DND-41 (cell line): ENCODE measurements at regions not wholly inside any gene's neighbourhood (a gene's known extent, or its start where the extent isn't known, plus 50 kb on each side); places are given as distances from the start of the nearest gene placed in this dataset.

ENCODE experiments used
- ATAC-seq: fragments of 200-7000 bp; cut with Tn5 transposase; 3 replicates; pipeline ENCODE4 v1.9.1; 2021; ENCODE audit warnings: low read depth; ENCODE audit not compliant: insufficient read depth
- DNase-seq: peaks from one replicate; pipeline ENCODE4 v3.0.0-alpha.2; 2020
- H2AFZ ChIP-seq: 2 replicates; pipeline ENCODE4 v1.6.0; 2012; ENCODE audit warnings: low read depth, low read length
- H3K27ac ChIP-seq: 2 replicates; pipeline ENCODE4 v1.5.1; 2012; ENCODE audit warnings: low read length, inconsistent platforms
- H3K27me3 ChIP-seq: fragments of 200-600 bp; sonication (generic); 2 replicates; pipeline ENCODE4 v1.6.0; 2012; ENCODE audit warnings: low read length, mild to moderate bottlenecking, inconsistent platforms; ENCODE audit not compliant: insufficient read depth, poor library complexity
- H3K36me3 ChIP-seq: 2 replicates; pipeline ENCODE4 v1.5.1; 2012; ENCODE audit warnings: low read length, inconsistent platforms; ENCODE audit not compliant: insufficient read depth
- H3K4me1 ChIP-seq: 2 replicates; pipeline ENCODE4 v1.5.1; 2012; ENCODE audit warnings: mild to moderate bottlenecking, low read length; ENCODE audit not compliant: insufficient read depth
- H3K4me2 ChIP-seq: 2 replicates; pipeline ENCODE4 v1.6.0; 2012; ENCODE audit warnings: mild to moderate bottlenecking, moderate library complexity, low read length, inconsistent platforms; ENCODE audit not compliant: insufficient read depth
- H3K4me3 ChIP-seq, 2 experiments: fragments of 200-600 bp in 1 of 2; shearing (Covaris generic) in 1 of 2; 2 replicates each; pipeline ENCODE4 v1.5.1; 2012 to 2016; ENCODE audit warnings: inconsistent platforms in 2 of 2, low read length in 2 of 2, mild to moderate bottlenecking in 2 of 2, low read depth in 1 of 2, moderate library complexity in 1 of 2
- H3K79me2 ChIP-seq: 2 replicates; pipeline ENCODE4 v1.6.0; 2012; ENCODE audit warnings: low read length, inconsistent platforms; ENCODE audit not compliant: insufficient read depth
- H3K9ac ChIP-seq: 2 replicates; pipeline ENCODE4 v1.6.0; 2012; ENCODE audit warnings: low read depth, mild to moderate bottlenecking, inconsistent platforms, low read length, moderate library complexity
- H3K9me3 ChIP-seq: 2 replicates; pipeline ENCODE4 v1.5.1; 2012; ENCODE audit warnings: low read length, moderate library complexity, mild to moderate bottlenecking, inconsistent platforms; ENCODE audit not compliant: insufficient read depth, severe bottlenecking
- H4K20me1 ChIP-seq: 2 replicates; pipeline ENCODE4 v1.6.0; 2012; ENCODE audit warnings: low read length; ENCODE audit not compliant: insufficient read depth
- EZH2 ChIP-seq: IDR thresholded peaks from 3 replicates; pipeline ENCODE4 v1.6.1; 2012; ENCODE audit warnings: borderline replicate concordance, low read depth, mild to moderate bottlenecking, moderate library complexity, low read length, inconsistent platforms; ENCODE audit not compliant: severe bottlenecking
- TF ChIP-seq, protein P1 (sequence below): IDR thresholded peaks from 2 replicates; pipeline ENCODE4 v1.5.1; 2012; ENCODE audit warnings: borderline replicate concordance, low read length, moderate library complexity, mild to moderate bottlenecking; ENCODE audit not compliant: poor library complexity, severe bottlenecking; ENCODE audit errors: extremely low read depth

DNA sequence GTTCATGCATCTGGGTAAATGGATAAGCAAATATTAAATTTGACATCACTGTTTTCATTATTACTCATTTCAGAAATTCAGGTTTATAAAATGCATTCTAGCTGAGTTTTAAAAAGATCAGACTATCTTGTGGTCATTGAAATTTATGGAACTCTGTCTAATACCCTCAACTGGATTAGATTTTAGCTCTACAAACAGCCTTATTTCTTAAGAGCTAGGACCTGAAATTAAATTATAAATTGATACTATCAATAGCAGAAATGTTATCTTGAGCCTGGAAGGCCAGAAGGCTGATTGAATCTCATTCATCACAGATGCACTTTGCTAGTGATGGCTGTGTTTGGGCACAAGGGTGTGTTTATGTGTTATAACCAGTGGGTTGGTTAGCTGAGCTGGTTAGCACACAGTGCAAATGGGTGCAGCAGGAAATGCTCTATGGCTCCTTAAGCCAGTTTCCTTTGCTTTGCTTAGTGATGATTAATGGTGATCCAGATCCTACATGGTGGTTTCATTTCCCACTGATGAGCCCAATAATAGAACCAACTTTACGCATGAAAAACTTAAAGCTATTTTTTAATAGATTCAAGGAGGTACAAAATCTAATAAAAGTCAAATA, 310.8 kb upstream of the KLF12 start:
- Histone ChIP-seq H3K79me2 (no peaks in the 10 kb centered on the region), H3K4me1 (no peaks in the 10 kb centered on the region), H3K27me3 (no peaks in the 10 kb centered on the region), H3K4me3 (no peak overlapping the region), H3K9me3 (no peaks in the 10 kb centered on the region), H2AFZ (no peak overlapping the region), H3K4me2 (no peak overlapping the region), H4K20me1 (no peaks in the 10 kb centered on the region), H3K9ac (no peak overlapping the region), H3K27ac (no peak overlapping the region), H3K36me3 (no peaks in the 10 kb centered on the region)
- DNase-seq (no peak), ATAC-seq (no peak)
- TF ChIP-seq, protein P1, sequence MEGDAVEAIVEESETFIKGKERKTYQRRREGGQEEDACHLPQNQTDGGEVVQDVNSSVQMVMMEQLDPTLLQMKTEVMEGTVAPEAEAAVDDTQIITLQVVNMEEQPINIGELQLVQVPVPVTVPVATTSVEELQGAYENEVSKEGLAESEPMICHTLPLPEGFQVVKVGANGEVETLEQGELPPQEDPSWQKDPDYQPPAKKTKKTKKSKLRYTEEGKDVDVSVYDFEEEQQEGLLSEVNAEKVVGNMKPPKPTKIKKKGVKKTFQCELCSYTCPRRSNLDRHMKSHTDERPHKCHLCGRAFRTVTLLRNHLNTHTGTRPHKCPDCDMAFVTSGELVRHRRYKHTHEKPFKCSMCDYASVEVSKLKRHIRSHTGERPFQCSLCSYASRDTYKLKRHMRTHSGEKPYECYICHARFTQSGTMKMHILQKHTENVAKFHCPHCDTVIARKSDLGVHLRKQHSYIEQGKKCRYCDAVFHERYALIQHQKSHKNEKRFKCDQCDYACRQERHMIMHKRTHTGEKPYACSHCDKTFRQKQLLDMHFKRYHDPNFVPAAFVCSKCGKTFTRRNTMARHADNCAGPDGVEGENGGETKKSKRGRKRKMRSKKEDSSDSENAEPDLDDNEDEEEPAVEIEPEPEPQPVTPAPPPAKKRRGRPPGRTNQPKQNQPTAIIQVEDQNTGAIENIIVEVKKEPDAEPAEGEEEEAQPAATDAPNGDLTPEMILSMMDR: no peak
- TF ChIP-seq EZH2: no peak

DNA sequence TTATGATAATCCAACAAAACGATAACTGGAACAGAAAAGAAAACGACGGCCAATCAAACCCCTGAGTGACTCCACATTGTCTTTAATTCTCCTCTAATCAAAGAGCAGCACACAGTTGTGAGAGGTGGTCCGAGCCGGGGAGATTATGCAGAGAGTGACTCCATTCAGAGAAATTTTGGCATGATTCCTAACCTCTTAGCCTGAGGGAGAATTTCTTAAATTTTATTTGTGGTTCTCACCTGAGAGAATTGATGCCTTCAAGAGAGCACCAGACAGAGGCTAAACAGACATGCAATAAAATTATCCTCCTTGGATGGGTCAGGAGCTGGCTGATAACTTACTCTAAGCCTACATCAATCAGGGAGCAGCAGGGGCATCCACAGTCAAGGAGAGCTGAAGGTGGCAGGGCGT, 310.0 kb upstream of the KLF12 start:
- no peak overlapping the region for H3K9ac ChIP-seq
- no peaks in the 10 kb centered on the region for H3K36me3 ChIP-seq
- H3K27me3 ChIP-seq: no peaks in the 10 kb centered on the region
- H3K4me1 ChIP-seq: no peaks in the 10 kb centered on the region
- H3K27ac ChIP-seq: no peak overlapping the region
- DNase-seq: no peak
- TF ChIP-seq, protein P1: no peak
- TF ChIP-seq EZH2: no peak
- H2AFZ ChIP-seq: no peak overlapping the region
- H4K20me1 ChIP-seq: no peaks in the 10 kb centered on the region
- no peaks in the 10 kb centered on the region for H3K79me2 ChIP-seq
- no peaks in the 10 kb centered on the region for H3K9me3 ChIP-seq
- no peak for ATAC-seq
- no peak overlapping the region for H3K4me2 ChIP-seq
- no peak overlapping the region for H3K4me3 ChIP-seq

DNA sequence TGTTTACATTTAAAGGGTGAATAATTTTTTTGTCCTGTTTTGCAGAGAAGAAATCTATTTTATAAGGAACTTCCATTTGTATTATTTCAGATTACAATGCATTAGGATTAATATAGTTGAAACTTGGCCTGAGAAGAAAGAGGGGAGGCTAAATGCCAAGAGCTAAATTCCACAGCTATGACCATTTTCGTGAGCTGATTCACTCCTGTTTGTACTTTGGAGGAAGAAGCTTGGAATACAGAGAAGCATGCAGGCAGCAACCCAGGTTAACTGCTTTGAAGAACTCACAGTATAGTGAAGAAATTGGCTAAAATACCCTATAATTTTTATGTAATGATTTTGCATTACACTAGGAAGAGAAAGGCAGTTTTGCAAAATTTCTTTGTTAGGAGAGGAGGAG, 309.4 kb upstream of the KLF12 start:
- Histone ChIP-seq H3K4me3 (no peak overlapping the region), H3K4me1 (no peaks in the 10 kb centered on the region), H3K27ac (no peak overlapping the region), H3K36me3 (no peaks in the 10 kb centered on the region), H3K4me2 (no peak overlapping the region), H4K20me1 (no peaks in the 10 kb centered on the region), H3K9ac (no peak overlapping the region), H3K9me3 (no peaks in the 10 kb centered on the region), H2AFZ (no peak overlapping the region), H3K27me3 (no peaks in the 10 kb centered on the region), H3K79me2 (no peaks in the 10 kb centered on the region)
- DNase-seq (no peak), ATAC-seq (no peak)
- TF ChIP-seq EZH2: no peak

DNA sequence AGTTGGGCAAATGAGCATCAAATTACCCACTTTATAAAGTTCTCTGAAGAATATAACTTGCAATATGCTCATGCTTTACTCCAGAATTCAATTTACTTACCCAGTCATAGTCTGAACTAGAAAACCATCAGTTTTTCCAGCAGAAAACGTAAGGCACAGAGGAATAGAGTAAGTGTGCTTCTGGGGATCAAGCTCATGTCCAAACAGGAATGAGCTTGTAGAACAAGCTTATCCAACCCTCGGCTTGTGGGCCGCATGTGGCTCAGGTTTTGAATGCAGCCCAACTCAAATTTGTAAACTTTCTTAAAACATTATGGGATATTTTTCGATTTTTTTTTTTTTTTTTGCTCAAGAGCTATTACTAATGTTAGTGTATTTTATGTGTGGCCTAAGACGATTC, 308.5 kb upstream of the KLF12 start:
- ATAC-seq (no peak), DNase-seq (no peak)
- Histone ChIP-seq H3K9ac (no peak overlapping the region), H3K4me1 (no peaks in the 10 kb centered on the region), H2AFZ (no peak overlapping the region), H3K4me3 (no peak overlapping the region), H3K27ac (no peak overlapping the region), H3K4me2 (no peak overlapping the region), H3K9me3 (no peaks in the 10 kb centered on the region), H3K36me3 (no peaks in the 10 kb centered on the region), H4K20me1 (no peaks in the 10 kb centered on the region), H3K27me3 (no peaks in the 10 kb centered on the region), H3K79me2 (no peaks in the 10 kb centered on the region)
- TF ChIP-seq EZH2: no peak
- TF ChIP-seq, protein P1: no peak
